Spleen (tissue), 7 donors: ENCODE measurements at regions not wholly inside any gene's neighbourhood (a gene's known extent, or its start where the extent isn't known, plus 50 kb on each side); places are given as distances from the start of the nearest gene placed in this dataset.

Source experiments
- POLR2A ChIP-seq, 3 donors: fragments of 450-650 bp; IDR thresholded peaks; one replicate each; pipeline ENCODE4 v1.5.1; 2017; ENCODE audit warnings: antibody characterized with exemption in 3 of 3, mild to moderate bottlenecking in 1 of 3
- TF ChIP-seq, protein P1 (sequence below), 11 experiments: fragments of 200-600 bp in 7 of 11; fragments of 450-650 bp in 4 of 11; sonication (generic) in 4 of 11; IDR thresholded peaks in 8 of 11; conservative IDR thresholded peaks in 3 of 11; 1 replicate in 7 of 11; 2 replicates in 4 of 11; pipeline versions ENCODE4 v1.4.0 to v1.8.0; 2016 to 2021; ENCODE audit warnings: antibody characterized with exemption in 11 of 11, inconsistent platforms in 4 of 11, mild to moderate bottlenecking in 1 of 11
- donor health status: DM: no; HTN: no; CAD: no; lungs with moderate emphysema.
- donor health status: DM: no; HTN: no; CAD: no.
- donor health status: DM: no; HTN: no; CAD: no.

- TF ChIP-seq POLR2A (IDR thresholded peaks at IDR 0.05): no peak
- TF ChIP-seq, protein P1, sequence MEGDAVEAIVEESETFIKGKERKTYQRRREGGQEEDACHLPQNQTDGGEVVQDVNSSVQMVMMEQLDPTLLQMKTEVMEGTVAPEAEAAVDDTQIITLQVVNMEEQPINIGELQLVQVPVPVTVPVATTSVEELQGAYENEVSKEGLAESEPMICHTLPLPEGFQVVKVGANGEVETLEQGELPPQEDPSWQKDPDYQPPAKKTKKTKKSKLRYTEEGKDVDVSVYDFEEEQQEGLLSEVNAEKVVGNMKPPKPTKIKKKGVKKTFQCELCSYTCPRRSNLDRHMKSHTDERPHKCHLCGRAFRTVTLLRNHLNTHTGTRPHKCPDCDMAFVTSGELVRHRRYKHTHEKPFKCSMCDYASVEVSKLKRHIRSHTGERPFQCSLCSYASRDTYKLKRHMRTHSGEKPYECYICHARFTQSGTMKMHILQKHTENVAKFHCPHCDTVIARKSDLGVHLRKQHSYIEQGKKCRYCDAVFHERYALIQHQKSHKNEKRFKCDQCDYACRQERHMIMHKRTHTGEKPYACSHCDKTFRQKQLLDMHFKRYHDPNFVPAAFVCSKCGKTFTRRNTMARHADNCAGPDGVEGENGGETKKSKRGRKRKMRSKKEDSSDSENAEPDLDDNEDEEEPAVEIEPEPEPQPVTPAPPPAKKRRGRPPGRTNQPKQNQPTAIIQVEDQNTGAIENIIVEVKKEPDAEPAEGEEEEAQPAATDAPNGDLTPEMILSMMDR (IDR thresholded peaks at IDR 0.05 in 8 of 11, conservative IDR thresholded peaks at IDR 0.05 in 3 of 11): no peak
Measured at GRCh38 chr10:23768281-23768680, 329.4 kb downstream of the OTUD1 start.
